NCI-H2029 (cell line): ENCODE measurements at regions not wholly inside any gene's neighbourhood (a gene's known extent, or its start where the extent isn't known, plus 50 kb on each side); places are given as distances from the start of the nearest gene placed in this dataset.
"Not testable (repeated sequence)": the region's sequence is repeated elsewhere in the genome, so short reads cannot be mapped to it uniquely, and the experiment has no call there.

Experiments
- DNase-seq: peaks from one replicate; lab custom pipeline; 2025; lab: John Stamatoyannopoulos, UW

- not testable (repeated sequence) for DNase-seq
Observed at GRCh38 chrX:3919668-3920423, 206.4 kb upstream of the PRKX start.

GRCh38 chrX:3914813-3915212, 201.4 kb upstream of the PRKX start:
- DNase-seq = not testable (repeated sequence)

- DNase-seq = not testable (repeated sequence)
Observed at GRCh38 chrX:3914059-3914458, 200.6 kb upstream of the PRKX start.

GRCh38 chrX:3911012-3911411, 197.6 kb upstream of the PRKX start:
- DNase-seq = not testable (repeated sequence)

- DNase-seq = not testable (repeated sequence)
Observed at GRCh38 chrX:3910611-3911010, 197.2 kb upstream of the PRKX start.

GRCh38 chrX:3905522-3906258, 192.2 kb upstream of the PRKX start:
- DNase-seq = not testable (repeated sequence)

GRCh38 chrX:3902222-3902621, 188.8 kb upstream of the PRKX start:
- DNase-seq = not testable (repeated sequence)

- not testable (repeated sequence) for DNase-seq
Observed at GRCh38 chrX:3896755-3897154, 183.3 kb upstream of the PRKX start.

- not testable (repeated sequence) for DNase-seq
Observed at GRCh38 chrX:3882553-3882920, 169.1 kb upstream of the PRKX start.

GRCh38 chrX:3881898-3882552, 168.6 kb upstream of the PRKX start:
- not testable (repeated sequence) for DNase-seq

GRCh38 chrX:3881255-3881895, 167.9 kb upstream of the PRKX start:
- not testable (repeated sequence) for DNase-seq

GRCh38 chrX:3876393-3876792, 162.9 kb upstream of the PRKX start:
- not testable (repeated sequence) for DNase-seq

GRCh38 chrX:3875638-3876037, 162.2 kb upstream of the PRKX start:
- DNase-seq = not testable (repeated sequence)

- not testable (repeated sequence) for DNase-seq
Observed at GRCh38 chrX:3872226-3872879, 158.9 kb upstream of the PRKX start.

GRCh38 chrX:3867067-3867831, 153.8 kb upstream of the PRKX start:
- DNase-seq = not testable (repeated sequence)

- DNase-seq = not testable (repeated sequence)
Observed at GRCh38 chrX:3858332-3858731, 144.9 kb upstream of the PRKX start.

GRCh38 chrX:3843522-3844145, 130.2 kb upstream of the PRKX start:
- DNase-seq = not testable (repeated sequence)

- not testable (repeated sequence) for DNase-seq
Observed at GRCh38 chrX:3842822-3843521, 129.5 kb upstream of the PRKX start.

GRCh38 chrX:3838754-3839153, 125.3 kb upstream of the PRKX start:
- DNase-seq = not testable (repeated sequence)
